Left lung (tissue), 4 donors: ENCODE measurements at regions not wholly inside any gene's neighbourhood (a gene's known extent, or its start where the extent isn't known, plus 50 kb on each side); places are given as distances from the start of the nearest gene placed in this dataset.

Experiments used
- ATAC-seq: fragments of 200-7000 bp; cut with Tn5 transposase; one replicate; pipeline ENCODE4 v1.9.1; 2020; ENCODE audit warnings: moderate library complexity
- DNase-seq, 4 donors: peaks; one replicate each; pipeline ENCODE4 v3.0.0-alpha.2; 2013 to 2020
- H3K27ac ChIP-seq, 2 donors: fragments of 200-600 bp; sonication (generic) in 1 of 2; one replicate each; pipeline versions ENCODE4 v1.5.0 to v1.8.0; 2020 to 2021
- H3K27me3 ChIP-seq, 2 donors: fragments of 200-600 bp; sonication (generic) in 1 of 2; one replicate each; pipeline versions ENCODE4 v1.5.0 to v1.8.0; 2020 to 2021
- H3K36me3 ChIP-seq, 2 donors: fragments of 200-600 bp; sonication (generic) in 1 of 2; one replicate each; pipeline versions ENCODE4 v1.5.0 to v1.8.0; 2020 to 2021
- H3K4me1 ChIP-seq, 2 donors: fragments of 200-600 bp; one replicate each; pipeline ENCODE4 v1.8.0; 2021
- H3K4me3 ChIP-seq, 2 donors: fragments of 200-600 bp; sonication (generic) in 1 of 2; one replicate each; pipeline versions ENCODE4 v1.5.0 to v1.8.0; 2020 to 2021; ENCODE audit warnings: mild to moderate bottlenecking in 1 of 2
- H3K9me3 ChIP-seq, 2 donors: fragments of 200-600 bp; sonication (generic) in 1 of 2; one replicate each; pipeline versions ENCODE4 v1.5.0 to v1.8.0; 2020 to 2021
- intact Hi-C, 2 donors: fragments of 100-400 bp; cut with DNase I; formaldehyde crosslinking; loops; one replicate each; pipeline versions ENCODE4 v1.11.2 to v1.14.2; 2022
- TF ChIP-seq, protein P1 (sequence below), 2 donors: fragments of 200-600 bp; sonication (generic) in 1 of 2; IDR thresholded peaks; one replicate each; pipeline versions ENCODE4 v1.5.0 to v1.8.0; 2021; ENCODE audit warnings: antibody characterized with exemption in 2 of 2
- donor health status: DM: no; HTN: yes; CAD: no.
- donor health status: DM: no; HTN: no; CAD: no.

DNA sequence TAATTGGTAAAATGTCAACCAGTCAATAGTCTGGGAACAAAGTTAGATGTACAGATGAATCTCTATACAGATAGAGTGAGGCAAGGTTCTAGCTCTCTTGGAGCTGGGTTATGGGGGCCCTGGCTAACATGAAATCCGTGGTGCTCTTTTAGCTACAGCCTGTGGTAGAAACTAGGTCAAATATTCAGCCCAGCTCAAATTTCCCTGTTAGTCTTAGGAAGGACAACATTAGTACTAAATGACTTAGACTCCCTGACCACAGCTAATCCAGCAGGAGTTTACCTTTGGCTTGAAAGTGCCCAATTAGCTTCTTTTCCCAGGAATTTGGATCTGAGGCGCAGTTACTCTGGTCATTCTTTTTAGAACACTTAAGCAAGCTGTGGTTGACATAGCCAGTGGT lies 170.5 kb downstream of the DMRTA1 start:
- H3K4me3 ChIP-seq, result no peak overlapping the region
- TF ChIP-seq, protein P1, sequence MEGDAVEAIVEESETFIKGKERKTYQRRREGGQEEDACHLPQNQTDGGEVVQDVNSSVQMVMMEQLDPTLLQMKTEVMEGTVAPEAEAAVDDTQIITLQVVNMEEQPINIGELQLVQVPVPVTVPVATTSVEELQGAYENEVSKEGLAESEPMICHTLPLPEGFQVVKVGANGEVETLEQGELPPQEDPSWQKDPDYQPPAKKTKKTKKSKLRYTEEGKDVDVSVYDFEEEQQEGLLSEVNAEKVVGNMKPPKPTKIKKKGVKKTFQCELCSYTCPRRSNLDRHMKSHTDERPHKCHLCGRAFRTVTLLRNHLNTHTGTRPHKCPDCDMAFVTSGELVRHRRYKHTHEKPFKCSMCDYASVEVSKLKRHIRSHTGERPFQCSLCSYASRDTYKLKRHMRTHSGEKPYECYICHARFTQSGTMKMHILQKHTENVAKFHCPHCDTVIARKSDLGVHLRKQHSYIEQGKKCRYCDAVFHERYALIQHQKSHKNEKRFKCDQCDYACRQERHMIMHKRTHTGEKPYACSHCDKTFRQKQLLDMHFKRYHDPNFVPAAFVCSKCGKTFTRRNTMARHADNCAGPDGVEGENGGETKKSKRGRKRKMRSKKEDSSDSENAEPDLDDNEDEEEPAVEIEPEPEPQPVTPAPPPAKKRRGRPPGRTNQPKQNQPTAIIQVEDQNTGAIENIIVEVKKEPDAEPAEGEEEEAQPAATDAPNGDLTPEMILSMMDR (IDR thresholded peaks at IDR 0.05), result no peak
- H3K27ac ChIP-seq, result no peak overlapping the region
- H3K36me3 ChIP-seq, result no peaks in the 10 kb centered on the region
- ATAC-seq (no peak), DNase-seq (no peak)
- no peaks in the 10 kb centered on the region for H3K4me1 ChIP-seq
- H3K9me3 ChIP-seq, result peaks cover 0 to 9% of the 10 kb centered on the region in 2 donors
- no peaks in the 10 kb centered on the region for H3K27me3 ChIP-seq
- intact Hi-C loops, result no loop called here

DNA sequence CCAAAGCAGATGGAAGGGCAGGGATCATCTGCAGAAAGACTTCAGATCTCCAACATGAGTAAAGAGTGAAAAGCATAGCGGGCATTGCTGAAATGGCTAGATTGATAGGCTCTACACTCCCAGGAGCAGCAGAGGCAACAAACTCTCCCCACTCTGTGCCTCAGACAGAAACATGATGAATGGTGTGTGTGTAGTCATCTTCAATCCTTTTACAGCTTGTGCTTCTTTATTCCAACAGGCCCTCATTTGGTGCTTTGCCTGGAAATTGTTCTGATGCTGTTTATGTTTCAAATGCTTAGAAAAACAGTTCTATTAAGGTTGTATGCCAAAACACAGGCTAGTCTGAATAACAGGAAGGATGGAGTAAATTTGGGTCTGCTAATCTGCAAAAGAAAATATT lies 176.2 kb downstream of the DMRTA1 start:
- peak in 2 of 4 donors; percentile 7 to 24 for DNase-seq
- TF ChIP-seq, protein P1 (IDR thresholded peaks at IDR 0.05), result no peak
- intact Hi-C loops, result no loop called here
- no peaks in the 10 kb centered on the region for H3K4me1 ChIP-seq
- peak; percentile 60 for ATAC-seq
- H3K27ac ChIP-seq, result no peak overlapping the region
- no peaks in the 10 kb centered on the region for H3K9me3 ChIP-seq
- H3K27me3 ChIP-seq, result no peaks in the 10 kb centered on the region
- no peak overlapping the region for H3K4me3 ChIP-seq
- H3K36me3 ChIP-seq, result no peaks in the 10 kb centered on the region

DNA sequence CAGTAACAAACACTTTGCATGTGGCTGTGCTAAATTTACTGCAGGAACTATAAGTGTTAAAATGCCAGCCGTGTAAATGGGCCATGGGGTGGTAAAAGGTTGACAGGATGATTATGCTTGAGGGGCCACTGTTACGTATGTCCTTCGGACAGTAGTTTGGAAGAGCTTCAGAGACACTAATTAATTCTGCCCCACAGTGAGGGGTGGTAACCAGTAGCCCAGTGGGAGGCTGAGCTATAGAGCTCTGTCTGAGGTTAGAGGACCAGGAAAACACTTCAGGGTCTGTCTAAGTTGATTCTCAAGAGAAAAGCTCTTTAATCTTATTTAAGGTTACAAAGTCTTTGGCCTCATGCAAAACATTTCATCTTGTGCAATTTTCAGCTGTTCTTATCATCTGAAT lies 176.6 kb downstream of the DMRTA1 start:
- H3K27ac ChIP-seq, result no peak overlapping the region
- H3K9me3 ChIP-seq, result no peaks in the 10 kb centered on the region
- no peaks in the 10 kb centered on the region for H3K27me3 ChIP-seq
- H3K36me3 ChIP-seq, result no peaks in the 10 kb centered on the region
- H3K4me3 ChIP-seq, result no peak overlapping the region
- TF ChIP-seq, protein P1 (IDR thresholded peaks at IDR 0.05), result no peak
- ATAC-seq (no peak), DNase-seq (peak in 1 of 4 donors; percentile 0)
- intact Hi-C loops, result no loop called here
- no peaks in the 10 kb centered on the region for H3K4me1 ChIP-seq

DNA sequence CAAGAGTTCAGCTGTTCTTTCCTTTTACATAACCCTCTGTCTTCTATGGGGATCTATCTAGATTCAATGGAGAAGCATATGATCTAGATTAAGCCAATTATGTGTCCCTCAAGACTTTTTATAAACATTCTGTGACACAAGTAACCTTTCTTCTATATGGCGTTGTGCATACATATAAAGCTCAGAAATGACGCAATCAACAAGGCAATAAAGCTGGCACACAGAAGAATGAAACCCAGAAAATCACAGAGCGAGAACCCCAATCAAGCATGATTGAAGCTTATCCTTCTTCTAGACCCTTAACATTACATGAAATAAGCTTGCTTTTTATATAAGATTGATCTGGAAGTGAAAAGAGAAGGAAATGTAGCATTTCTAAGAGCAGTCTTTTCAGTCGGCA lies 178.9 kb downstream of the DMRTA1 start:
- Histone ChIP-seq H3K4me1 (no peaks in the 10 kb centered on the region), H3K27ac (no peak overlapping the region), H3K27me3 (no peaks in the 10 kb centered on the region), H3K4me3 (no peak overlapping the region), H3K36me3 (no peaks in the 10 kb centered on the region), H3K9me3 (no peaks in the 10 kb centered on the region)
- intact Hi-C loops, result no loop called here
- no peak for DNase-seq
- ATAC-seq, result no peak
- TF ChIP-seq, protein P1 (IDR thresholded peaks at IDR 0.05), result no peak

DNA sequence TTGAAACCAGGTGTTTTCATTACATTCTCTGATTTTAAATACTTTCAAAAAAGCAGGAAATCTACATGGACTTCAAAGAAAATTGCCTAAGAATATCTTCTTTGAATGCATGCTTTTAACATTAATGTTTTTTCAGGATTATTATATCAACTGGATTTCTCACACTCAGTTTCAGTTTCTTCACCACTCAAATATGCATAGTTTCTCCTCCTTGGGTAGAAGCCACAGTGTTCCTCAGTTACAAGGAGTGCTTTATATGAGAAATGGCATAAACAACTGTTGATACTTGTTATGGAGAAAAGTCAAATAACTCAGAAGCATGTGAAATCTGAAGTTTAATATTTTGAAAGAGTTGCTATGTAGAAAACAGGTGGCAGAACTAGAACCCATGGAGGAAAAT lies 196.9 kb downstream of the DMRTA1 start:
- Histone ChIP-seq H3K4me3 (no peak overlapping the region), H3K27ac (no peak overlapping the region), H3K9me3 (no peaks in the 10 kb centered on the region), H3K27me3 (no peaks in the 10 kb centered on the region), H3K36me3 (no peaks in the 10 kb centered on the region), H3K4me1 (no peaks in the 10 kb centered on the region)
- no peak for ATAC-seq
- intact Hi-C loops, result no loop called here
- TF ChIP-seq, protein P1 (IDR thresholded peaks at IDR 0.05), result no peak
- no peak for DNase-seq
